Smooth muscle cell (in vitro differentiated cells): ENCODE measurements at regions not wholly inside any gene's neighbourhood (a gene's known extent, or its start where the extent isn't known, plus 50 kb on each side); places are given as distances from the start of the nearest gene placed in this dataset.

ENCODE experiments used
- DNase-seq: peaks from one replicate; lab custom pipeline; 2025; ENCODE audit not compliant: unreplicated experiment; lab: John Stamatoyannopoulos, UW
- H2AFZ ChIP-seq: fragments of 200-600 bp; sonication (generic); 2 replicates; pipeline ENCODE4 v1.6.0; 2016; ENCODE audit warnings: antibody characterized with exemption, low read depth, mild to moderate bottlenecking
- H3F3A ChIP-seq: fragments of 200-600 bp; sonication (generic); 2 replicates; pipeline ENCODE4 v1.6.0; 2017; ENCODE audit warnings: antibody characterized with exemption, low read depth
- H3K27ac ChIP-seq: fragments of 200-600 bp; sonication (generic); 2 replicates; pipeline ENCODE4 v1.5.1; 2016; ENCODE audit warnings: low read depth, mild to moderate bottlenecking
- H3K27me3 ChIP-seq: fragments of 200-600 bp; sonication (generic); 2 replicates; pipeline ENCODE4 v1.6.1; 2016; ENCODE audit warnings: low read depth, mild to moderate bottlenecking
- H3K36me3 ChIP-seq: fragments of 200-600 bp; sonication (generic); 2 replicates; pipeline ENCODE4 v1.5.1; 2016; ENCODE audit warnings: low read depth
- H3K4me1 ChIP-seq: fragments of 200-600 bp; sonication (generic); 2 replicates; pipeline ENCODE4 v1.5.1; 2016; ENCODE audit warnings: low read depth
- H3K4me2 ChIP-seq: fragments of 200-600 bp; sonication (generic); 2 replicates; pipeline ENCODE4 v1.6.0; 2016; ENCODE audit warnings: mild to moderate bottlenecking
- H3K4me3 ChIP-seq: fragments of 200-600 bp; sonication (generic); 2 replicates; pipeline ENCODE4 v1.5.1; 2016; ENCODE audit warnings: mild to moderate bottlenecking
- H3K79me2 ChIP-seq: fragments of 200-600 bp; sonication (generic); 2 replicates; pipeline ENCODE4 v1.6.0; 2016; ENCODE audit warnings: low read depth, mild to moderate bottlenecking
- H3K9ac ChIP-seq: fragments of 200-600 bp; sonication (generic); 2 replicates; pipeline ENCODE4 v1.6.0; 2016; ENCODE audit warnings: low read depth
- H3K9me3 ChIP-seq: fragments of 200-600 bp; sonication (generic); replicated peaks from 2 replicates; pipeline ENCODE4 v1.5.1; 2016; ENCODE audit warnings: low read depth
- H4K20me1 ChIP-seq: fragments of 200-600 bp; sonication (generic); 2 replicates; pipeline ENCODE4 v1.6.0; 2016; ENCODE audit warnings: low read depth
- CTCF ChIP-seq: fragments of 200-600 bp; sonication (generic); IDR thresholded peaks from 2 replicates; pipeline ENCODE4 v1.5.1; 2017; ENCODE audit warnings: borderline replicate concordance, mild to moderate bottlenecking, antibody characterized with exemption; ENCODE audit not compliant: insufficient read depth, poor library complexity, severe bottlenecking
- WGBS: methylation state at CpG from one replicate; pipeline ENCODE4 v1.1.7; 2016; ENCODE audit warnings: low lambda C conversion rate; 5-methylcytosine and 5-hydroxymethylcytosine counted together

DNA sequence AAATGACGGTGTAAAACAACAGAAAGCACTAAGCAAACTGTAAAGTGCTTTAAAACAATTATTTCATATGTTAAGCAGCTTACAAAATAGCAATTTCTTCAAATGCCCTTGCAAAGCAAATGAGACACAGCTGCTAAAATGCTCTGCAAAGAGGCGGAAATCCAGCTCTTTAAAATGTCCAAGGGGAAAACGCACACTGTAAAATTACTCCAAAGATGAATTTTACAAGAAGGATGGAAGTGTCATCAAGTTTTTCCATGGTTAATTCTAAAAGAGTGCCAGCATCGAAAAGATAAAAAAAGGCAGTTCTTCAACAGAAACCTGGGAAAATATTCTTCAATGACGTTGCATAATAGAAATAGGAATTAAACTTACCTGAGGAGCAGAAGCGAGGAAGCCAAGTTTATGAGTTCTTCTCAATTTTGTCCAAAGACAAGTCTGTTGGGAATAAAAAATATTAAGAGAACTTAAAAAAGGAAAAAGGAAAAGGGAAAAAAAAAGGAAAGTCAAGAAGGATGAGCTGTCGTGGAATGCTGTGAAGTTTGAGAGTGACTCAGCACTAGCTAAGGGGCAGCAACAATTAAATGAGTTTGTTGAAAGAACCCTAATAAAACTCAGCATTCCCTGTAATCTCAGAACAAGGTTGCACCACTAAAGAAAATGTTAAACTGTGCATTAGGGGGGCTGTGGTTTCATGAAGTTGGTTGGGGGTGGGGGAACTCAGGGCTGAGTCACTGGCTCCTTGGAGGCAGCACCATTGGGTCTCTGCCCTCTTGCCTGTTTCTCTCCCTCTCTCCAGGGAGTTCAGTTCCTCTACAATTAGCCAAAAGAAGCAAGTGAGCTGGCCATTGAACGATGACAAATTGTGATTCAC lies 64.2 kb upstream of the BLID start:
- H3K79me2 ChIP-seq = peaks cover 85% of the 10 kb centered on the region

GRCh38 chr11:122178795-122179194 lies 62.8 kb upstream of the BLID start:
- no peak for TF ChIP-seq CTCF
- Histone ChIP-seq H3K4me2 (peak overlapping the region; percentile 91), H3K4me3 (peak overlapping the region; percentile 44), H3K4me1 (peaks cover 40% of the 10 kb centered on the region), H3K9me3 (no peaks in the 10 kb centered on the region), H3K27ac (peak overlapping the region; percentile 93), H3F3A (peaks cover 26% of the 10 kb centered on the region), H4K20me1 (no peaks in the 10 kb centered on the region), H3K36me3 (no peaks in the 10 kb centered on the region), H3K79me2 (peaks cover 87% of the 10 kb centered on the region), H3K27me3 (no peaks in the 10 kb centered on the region), H2AFZ (no peak overlapping the region), H3K9ac (peak overlapping the region; percentile 71)
- WGBS = 23% methylated on average over 5 of the region's 5 CpGs
- no peak for DNase-seq

More for the DNA sequence above, 64.2 kb upstream of the BLID start:
- 15% methylated on average over 8 of the region's 8 CpGs for WGBS
- Histone ChIP-seq H3K9ac (peak overlapping the region; percentile 71), H3K4me1 (peaks cover 36% of the 10 kb centered on the region), H3K4me2 (peak overlapping the region; percentile 91), H3K4me3 (peak overlapping the region; percentile 44), H2AFZ (no peak overlapping the region), H3K27me3 (no peaks in the 10 kb centered on the region), H3K9me3 (no peaks in the 10 kb centered on the region), H3F3A (peaks cover 26% of the 10 kb centered on the region), H3K27ac (peak overlapping the region; percentile 93), H4K20me1 (no peaks in the 10 kb centered on the region), H3K36me3 (no peaks in the 10 kb centered on the region)
- no peak for DNase-seq
- no peak for TF ChIP-seq CTCF

- no peak for TF ChIP-seq CTCF
- Histone ChIP-seq H3K27ac (peak overlapping the region; percentile 93), H3K27me3 (no peaks in the 10 kb centered on the region), H2AFZ (no peak overlapping the region), H3F3A (peaks cover 21% of the 10 kb centered on the region), H3K9ac (peak overlapping the region; percentile 71), H4K20me1 (no peaks in the 10 kb centered on the region), H3K4me3 (no peak overlapping the region), H3K36me3 (no peaks in the 10 kb centered on the region), H3K4me2 (peak overlapping the region; percentile 91), H3K9me3 (no peaks in the 10 kb centered on the region), H3K79me2 (peaks cover 89% of the 10 kb centered on the region), H3K4me1 (peaks cover 40% of the 10 kb centered on the region)
- DNase-seq = no peak
- 95% methylated on average over 1 of the region's 1 CpG for WGBS
Measured at GRCh38 chr11:122177238-122177637, 61.2 kb upstream of the BLID start.
